Stimulated activated CD4-positive, alpha-beta T cell treated with anti-CD3 and anti-CD28 coated beads, Interleukin-12 subunit alpha, Interleukin-12 subunit beta, amount 100 ng/mL, for 4 hours (primary cell): ENCODE measurements at regions not wholly inside any gene's neighbourhood (a gene's known extent, or its start where the extent isn't known, plus 50 kb on each side); places are given as distances from the start of the nearest gene placed in this dataset.
"Not testable (repeated sequence)": the region's sequence is repeated elsewhere in the genome, so short reads cannot be mapped to it uniquely, and the experiment has no call there.

Experiments used
- DNase-seq: peaks from one replicate; pipeline ENCODE4 v3.0.0-alpha.2; 2020

DNA sequence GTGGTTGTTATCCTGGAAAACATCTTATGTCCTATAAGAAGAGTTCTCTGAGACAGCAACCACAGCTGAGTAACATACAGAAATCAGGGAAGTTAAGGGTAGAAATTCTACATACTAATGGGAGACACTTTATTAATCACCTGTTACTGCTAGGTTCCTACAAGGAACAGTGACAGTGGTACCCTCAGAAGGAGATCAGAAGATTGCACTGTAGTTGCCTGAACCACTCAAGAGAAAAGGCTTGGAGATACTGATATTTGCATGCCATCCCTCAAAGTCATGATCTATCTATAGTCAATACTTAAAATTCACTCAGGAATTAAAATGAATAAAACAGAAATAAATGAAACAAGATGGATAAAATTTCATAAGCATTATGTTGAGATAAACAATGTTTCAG is 136.0 kb downstream of the LMLN start:
- no peak for DNase-seq

DNA sequence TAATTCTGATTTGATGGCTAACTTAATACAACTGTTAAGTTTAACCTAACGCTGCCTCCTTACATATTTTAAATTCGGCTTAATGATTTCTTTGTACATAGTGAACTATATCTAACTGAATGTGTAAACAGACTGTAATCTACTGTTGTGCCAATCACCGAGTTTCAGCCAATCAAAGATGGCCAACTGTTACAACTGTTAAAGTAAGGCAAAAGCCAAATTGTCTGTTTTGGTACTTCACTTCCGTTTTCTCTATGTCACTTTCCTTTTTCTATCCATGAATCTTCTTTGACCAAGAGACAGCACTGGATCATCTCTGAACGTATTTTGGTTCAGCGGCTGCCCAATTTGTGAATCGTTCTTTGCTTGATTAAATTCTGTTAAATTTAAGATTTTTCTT is 137.0 kb downstream of the LMLN start:
- DNase-seq = no peak

DNA sequence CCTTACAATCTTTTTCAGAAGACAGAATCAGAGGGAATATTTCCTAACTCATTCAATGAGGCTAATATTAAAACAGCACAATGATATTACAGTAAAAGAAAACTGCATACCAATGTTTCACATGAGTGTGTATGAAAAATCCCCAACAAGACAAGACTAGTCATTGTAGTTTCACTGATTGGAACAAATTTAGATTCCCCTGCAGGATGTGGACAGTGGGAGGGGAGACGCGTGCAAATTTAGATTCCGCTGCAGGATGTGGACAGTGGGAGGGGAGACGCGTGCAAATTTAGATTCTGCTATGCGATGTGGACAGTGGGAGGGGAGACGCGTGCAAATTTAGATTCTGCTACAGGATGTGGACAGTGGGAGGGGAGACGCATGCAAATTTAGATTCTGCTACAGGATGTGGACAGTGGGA is 138.7 kb downstream of the LMLN start:
- DNase-seq = not testable (repeated sequence)

DNA sequence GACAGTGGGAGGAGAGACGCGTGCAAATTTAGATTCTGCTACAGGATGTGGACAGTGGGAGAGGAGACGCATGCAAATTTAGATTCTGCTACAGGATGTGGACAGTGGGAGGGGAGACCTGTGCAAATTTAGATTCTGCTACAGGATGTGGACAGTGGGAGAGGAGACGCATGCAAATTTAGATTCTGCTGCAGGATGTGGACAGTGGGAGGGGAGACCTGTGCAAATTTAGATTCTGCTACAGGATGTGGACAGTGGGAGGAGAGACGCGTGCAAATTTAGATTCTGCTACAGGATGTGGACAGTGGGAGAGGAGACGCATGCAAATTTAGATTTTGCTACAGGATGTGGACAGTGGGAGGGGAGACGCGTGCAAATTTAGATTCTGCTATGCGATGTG is 143.1 kb downstream of the LMLN start:
- not testable (repeated sequence) for DNase-seq

DNA sequence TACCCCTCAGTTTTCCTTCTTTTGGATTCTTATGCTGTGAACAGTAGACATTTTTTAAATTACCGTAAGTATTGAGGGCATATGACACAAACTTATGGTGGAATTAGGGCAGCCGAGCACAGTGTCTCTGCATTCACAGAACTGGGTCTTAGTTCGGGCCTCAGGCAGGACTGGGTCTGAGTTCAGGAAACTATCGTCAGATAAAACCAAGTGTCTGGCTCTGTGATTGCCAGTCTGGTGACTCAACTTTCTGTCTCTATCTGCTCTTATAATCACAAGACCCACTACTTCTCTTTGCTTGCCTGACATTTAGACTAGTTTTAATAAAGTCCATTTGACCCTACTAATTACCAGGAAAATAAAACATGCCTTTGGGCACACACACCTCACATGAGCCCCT is 146.2 kb downstream of the LMLN start:
- no peak for DNase-seq

DNA sequence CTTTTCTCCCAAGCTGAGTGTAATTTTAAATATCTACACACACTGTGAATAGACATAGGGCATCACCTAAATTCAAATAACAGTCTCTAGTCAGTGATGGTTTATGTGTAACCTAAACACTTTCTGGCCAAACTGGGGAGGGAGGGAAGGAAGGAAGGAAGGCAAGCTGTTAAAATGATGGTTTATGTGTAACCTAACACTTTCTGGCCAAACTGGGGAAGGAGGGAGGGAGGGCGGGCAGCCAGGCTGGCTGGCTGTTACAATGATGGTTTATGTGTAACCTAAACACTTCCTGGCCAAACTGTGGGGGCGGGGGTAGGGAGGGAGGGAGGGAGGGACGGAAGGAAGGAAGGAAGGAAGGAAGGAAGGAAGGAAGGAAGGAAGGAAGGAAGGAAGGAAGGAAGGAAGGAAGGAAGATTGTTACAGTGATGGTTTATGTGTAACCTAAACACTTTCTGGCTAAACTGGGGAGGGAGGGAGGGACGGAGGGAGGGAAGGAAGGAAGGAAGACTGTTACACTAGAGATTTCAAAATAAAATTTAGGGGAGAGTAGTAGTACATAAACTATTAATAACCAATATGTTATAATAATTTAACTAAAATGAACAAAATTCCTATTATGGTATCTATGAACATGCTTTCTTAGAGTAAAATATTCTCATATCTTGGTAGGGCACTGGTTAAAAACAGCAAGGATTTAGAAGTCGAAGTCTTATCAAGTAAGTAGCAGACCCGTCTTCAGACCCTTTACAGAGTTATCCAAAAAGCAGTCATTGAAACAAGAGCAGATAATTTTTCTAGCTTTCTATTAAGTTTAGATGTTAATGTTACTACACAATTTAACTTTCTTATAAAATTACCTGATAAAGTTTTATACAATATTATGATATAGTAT is 148.1 kb downstream of the LMLN start:
- no peak for DNase-seq

DNA sequence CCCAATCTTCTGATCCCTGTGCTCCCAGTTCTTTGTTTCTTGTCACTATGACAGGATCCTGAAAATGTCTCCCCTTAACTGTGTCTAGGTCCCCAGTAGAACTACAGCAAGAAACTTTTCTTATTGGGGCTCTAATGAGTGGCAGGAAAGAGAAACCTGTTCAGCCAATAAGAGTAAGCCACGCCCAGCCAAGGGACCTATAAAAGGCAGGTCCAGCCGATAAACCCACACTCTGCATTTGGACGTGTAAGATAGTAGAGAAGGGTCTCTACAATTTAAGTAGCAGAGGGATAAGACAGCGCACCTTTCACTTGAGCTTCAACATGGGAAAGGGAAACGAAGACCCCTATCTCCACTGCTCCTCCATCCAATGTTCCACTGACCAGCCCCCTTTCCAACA is 149.9 kb downstream of the LMLN start:
- DNase-seq = no peak

DNA sequence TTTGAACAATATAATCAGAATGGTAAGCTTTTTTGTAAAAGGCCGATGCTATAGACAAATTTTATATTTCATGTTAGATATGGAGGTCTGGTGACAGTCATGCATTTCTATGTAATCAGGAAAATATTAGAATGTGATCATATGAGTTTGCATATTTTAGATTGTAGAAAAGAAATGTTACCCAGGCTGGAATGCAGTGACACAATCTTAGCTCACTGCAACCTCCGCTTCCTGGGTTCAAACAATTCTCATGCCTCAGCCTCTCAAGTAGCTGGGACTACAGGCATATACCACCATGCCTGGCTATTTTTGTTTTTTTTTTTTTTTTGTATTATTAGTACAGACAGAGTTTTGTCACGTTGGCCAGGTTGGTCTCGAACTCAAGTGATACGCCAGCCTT is 152.0 kb downstream of the LMLN start:
- no peak for DNase-seq

DNA sequence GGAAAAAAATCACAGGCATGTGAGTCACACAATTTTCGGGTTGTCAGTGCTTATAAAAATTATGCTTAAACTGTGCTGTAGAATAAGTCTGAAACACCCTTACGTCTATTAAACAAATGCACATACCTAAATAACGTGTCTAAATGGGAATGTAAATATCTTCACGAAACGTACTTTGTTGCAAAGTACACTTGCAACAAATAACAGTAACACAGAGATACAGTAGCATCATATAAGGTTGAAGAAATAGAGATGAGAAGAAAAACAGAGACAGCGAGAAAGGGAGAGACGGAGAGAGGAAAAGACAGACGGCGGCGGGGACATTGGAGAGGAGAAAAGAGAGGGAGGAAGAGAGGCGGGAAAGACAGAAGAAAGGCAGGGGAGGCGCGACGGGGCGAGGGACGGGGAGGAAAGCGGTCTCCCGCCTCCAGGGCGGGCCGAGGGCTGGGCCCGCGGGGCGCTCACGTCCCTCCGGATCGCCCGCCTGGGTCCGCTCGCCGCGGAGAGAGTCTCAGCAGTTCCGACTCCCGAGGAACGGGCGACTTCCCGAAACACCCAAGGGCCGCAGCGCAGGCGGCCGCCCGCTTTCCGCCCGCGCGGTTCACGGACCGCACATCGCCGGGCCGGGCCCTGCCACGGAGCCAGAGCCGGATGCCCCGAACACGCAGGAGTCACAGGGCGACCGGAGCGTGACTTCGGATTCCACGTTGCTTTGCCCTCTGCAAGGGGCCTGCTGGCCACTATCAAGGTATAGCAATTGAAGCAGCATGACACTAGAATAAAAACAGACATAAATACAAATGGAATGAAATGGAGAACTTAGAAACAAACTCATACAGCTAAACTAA is 153.4 kb downstream of the LMLN start:
- peak; percentile 2 for DNase-seq

DNA sequence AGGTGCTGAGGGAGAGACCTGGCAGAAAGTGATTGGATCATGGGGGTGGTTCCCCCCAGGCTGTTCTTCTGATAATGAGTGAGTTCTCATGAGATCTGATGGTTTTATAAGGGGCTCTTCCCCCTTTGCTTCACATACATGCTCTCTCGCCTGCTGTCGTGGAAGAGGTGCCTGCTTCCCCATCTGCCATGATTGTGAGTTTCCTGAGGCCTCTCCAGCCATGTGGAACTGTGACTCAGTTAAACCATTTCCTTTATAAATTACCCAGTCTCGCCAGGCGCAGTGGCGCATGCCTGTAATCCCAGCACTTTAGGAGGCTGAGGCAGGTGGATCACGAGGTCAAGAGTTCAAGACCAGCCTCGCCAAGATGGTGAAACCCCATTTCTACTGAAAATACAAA is 154.5 kb downstream of the LMLN start:
- DNase-seq = not testable (repeated sequence)

DNA sequence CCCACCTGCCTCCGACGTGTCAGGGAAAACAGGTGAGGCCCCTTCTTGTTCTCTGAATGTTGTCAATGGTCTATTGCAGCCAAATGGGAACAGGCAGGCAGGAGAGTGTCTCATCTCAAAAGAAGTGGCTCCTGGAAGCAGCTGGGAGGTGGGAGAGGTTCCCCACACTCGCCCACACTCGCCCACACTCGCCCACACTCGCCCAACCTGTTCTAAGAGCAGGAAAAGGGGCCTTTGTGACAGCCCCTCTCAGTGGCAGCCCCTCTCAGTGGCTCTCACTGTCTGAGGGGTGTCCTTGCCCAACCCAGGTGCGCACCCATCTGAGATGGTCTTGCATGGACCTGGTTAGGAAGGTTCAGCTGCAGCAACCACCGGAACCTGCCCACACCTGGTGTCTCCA is 162.2 kb downstream of the LMLN start:
- DNase-seq = not testable (repeated sequence)

DNA sequence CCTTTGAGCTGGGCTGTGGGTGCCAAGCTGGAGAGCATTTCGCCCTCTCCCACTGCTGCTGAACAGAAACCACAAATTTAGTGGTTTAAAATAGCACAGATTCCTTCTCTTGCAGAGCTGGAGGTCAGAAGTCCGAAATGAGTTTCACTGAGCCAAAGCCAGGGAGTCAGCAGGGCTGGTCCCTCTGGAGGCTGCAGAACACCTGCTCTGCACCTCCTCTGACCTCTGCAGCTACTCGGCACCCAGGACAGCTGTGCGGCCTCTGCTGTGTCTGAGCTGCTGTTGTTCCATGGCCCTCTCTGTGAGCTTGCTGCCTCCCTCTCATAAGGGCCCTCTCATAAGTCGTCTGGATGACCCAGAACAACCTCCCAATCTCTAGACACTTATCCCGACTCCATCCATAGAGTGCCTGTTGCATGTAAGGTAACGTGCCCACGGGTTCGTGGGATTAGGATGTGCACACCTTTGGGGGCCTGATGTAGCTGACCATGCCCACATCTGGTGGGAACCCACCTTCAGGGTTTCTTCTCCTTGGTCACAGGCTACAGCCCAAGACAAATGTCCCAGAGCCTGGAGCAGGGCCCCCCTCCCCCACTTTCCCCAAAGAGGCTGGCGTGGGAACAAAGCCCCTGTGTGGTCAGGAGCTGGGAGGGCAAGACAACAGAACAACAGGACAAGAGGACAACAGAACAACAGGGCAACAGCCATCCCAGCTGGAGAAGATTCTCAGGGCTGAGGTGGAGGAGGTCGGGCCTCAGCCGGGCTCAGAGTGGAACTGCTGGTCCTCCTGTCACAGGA is 177.2 kb downstream of the LMLN start:
- not testable (repeated sequence) for DNase-seq

DNA sequence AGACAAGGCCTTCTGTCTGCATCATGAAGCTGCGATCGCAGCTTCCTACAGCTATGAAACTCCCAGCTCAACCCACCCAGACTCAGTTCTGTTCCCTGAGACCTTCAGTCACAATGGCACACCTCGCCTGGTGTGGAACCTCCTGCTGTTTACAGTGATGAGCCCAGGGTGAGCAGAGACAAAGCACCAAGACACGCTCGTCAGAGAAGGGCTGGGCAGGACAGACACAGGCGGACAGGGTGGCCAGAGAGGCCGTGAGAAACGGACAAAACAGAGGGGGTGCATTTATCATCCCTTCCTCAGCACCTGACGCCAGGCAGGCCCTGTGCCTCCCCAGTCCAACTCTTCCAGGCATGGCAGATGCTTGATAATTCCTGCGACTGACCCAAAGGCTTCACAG is 178.2 kb downstream of the LMLN start:
- not testable (repeated sequence) for DNase-seq

DNA sequence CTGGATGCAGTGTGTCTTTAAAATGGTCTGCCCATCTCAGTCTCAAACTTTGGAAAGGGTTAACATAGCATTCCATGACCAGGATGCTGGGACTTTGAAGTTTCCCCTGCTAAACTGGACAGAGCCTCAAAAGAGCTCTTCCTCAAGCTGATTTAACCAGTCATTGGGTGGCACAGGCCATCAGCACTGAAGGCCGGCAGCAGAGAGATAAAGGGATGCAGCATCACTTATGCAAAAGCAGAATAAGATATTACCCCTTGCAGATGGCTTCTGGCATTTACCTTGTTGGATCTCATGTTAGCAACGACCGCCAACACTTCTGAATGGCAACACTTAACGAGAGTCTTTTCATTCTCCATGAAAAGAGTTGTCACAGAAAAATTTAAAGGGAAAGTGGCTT is 179.0 kb downstream of the LMLN start:
- not testable (repeated sequence) for DNase-seq

DNA sequence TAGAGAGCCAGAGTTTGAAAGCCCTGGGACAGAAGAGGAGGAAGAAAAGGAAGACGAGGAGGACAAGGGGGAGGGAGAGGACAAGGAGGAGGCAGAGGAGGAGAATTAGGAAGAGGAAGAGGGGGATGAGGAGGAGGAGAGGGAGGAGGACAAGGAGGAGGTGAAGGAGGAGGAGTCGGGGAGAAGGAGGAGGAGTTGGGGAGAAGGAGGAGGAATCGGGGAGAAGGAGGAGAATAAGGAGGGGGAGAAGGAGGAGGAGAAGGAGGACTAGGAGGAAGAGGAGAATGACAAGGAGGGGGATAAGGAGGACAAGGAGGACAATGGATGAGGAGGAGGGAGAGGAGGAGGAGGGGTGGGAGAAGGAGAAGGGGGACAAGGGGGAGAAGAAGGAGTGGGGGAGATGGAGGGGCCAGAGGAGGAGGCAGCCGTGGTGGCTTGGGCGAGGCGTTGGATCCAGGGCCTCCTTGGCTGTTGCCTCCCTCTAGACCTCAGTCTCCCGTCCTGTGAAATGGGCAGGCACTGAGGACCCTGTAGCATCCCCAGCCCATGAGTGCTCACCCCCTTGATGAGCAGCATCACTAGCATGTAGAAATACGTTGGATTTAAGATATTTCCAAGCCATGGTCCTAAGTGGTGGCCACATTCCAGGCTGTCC is 179.6 kb downstream of the LMLN start:
- not testable (repeated sequence) for DNase-seq

DNA sequence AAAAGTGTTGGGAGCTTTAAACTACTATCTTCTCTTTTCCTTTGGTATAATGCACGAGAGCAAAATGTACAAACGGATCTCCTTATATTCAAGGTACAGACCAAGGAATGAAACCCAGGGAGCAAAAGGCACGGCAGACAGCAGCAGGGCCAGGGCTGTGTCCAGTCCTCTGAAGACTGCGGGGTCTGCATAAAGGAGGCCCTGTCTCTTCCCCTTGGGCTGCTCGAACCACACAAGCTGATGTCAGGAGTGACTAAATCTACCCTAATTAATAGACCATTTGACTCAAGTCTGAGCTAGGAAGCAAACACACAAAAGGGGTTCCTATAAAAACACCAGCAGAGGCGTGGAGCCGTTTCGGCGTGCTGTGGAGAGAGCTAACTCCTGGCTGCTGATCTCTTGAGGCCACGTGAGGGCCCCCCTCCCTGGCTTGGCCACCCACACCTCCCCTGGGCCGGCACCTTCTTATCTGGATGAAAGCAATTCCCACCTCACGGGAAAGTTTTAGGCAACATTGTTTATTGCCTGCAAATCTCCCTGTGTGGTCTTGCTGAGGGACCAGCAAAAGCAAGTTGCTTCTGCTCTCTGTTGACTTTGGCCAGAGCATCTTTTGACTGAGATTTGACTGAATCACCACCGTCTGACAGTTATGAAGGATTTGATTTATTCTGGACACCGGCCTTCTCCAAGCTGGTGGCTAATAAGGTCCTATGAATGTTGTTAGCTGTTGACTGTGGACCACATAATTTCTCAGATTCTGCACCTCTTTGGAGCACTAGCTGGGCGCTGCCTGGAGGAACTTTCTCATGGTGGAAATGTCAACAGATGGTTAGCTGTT is 183.5 kb downstream of the LMLN start:
- DNase-seq = not testable (repeated sequence)

DNA sequence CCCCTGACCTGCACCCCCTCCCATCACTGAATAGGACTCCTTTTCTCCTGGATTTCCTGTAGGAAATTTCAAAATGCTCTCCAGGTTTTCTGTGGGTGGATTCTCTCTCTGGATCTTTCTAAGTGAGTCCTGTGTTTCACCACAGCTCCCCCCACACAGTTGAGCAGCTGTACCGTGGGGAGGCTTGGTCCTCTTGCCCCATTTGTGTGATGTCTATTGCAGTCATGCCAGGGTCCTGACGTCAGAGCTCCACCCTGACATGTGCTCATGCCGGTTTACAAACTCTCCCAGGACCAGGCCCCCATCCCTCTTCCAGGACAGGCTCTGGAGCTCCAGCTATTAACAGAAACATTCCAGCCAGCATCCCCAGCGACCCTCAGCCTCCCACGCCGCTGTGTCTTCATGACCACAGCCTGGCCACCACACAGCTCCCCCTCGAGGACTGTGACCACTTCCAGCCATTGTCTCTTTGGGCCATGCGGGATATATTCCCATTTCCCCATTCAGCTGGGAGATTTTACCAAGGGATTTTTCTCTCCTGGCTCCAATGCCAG is 185.3 kb downstream of the LMLN start:
- not testable (repeated sequence) for DNase-seq

DNA sequence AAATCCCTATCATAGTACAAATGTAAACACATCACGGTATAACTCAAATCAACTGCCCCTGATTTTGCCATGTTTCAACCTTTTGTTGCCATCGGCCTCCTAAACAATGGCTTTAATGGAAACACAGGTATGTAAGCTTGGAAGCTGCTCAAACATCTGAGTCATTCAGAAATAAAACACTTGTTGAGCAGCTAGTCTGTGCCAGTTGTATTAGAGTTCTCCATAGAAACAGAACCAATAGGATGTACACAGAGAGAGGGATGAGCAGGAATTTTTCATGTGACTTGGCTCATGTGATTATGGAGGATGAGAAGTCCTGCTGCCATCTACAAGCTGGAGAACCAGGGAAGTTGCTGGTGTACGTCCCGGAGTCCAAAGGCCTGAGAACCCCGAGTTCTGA is 186.1 kb downstream of the LMLN start:
- DNase-seq = not testable (repeated sequence)

DNA sequence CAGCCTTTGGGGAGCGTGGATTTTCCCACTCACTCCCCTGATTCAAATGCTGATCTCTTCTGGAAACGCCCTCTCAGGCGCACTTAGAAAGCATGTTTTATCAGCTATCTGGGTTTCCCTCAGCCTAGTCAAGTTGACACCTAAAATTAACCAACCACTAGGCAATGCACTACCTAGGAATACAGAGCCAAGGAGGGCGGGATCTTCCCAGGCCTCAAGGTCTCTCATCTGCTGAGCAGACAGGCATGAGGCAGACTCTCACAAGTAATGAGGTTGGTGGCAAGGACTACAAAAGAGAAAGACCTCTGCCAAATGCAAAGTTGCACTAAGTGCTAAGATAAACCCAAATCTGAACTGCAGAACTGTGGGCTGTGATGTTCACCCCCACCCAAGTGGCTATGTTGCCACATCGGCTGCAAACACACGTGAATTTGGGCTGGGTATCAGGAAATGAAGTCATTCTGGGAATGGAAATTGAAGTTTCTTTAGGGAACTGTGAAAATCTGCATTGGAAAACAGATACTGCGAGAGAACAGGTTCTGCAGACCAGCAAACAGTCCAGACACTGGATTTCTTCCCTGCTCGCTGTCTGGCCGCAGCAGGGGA is 186.6 kb downstream of the LMLN start:
- DNase-seq = not testable (repeated sequence)

DNA sequence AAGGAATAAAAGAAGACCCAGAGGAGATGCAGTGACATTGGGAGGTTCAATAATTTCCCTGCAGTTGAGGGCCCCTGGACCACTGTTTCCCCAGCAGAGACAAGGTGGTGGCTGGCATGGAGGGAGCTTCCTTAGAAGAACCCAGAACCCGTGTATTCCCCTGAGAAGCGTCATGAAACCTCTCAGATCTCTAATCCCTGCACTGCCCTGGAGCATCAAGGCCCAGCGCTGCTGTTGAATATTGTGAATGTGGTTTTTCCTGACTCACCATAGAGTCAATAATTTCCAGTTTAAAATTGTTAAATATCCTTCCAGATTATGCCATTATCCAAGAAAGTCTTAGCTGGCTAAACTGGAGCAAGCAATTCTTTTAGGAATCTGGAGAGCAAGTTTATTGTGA is 187.2 kb downstream of the LMLN start:
- DNase-seq = not testable (repeated sequence)

DNA sequence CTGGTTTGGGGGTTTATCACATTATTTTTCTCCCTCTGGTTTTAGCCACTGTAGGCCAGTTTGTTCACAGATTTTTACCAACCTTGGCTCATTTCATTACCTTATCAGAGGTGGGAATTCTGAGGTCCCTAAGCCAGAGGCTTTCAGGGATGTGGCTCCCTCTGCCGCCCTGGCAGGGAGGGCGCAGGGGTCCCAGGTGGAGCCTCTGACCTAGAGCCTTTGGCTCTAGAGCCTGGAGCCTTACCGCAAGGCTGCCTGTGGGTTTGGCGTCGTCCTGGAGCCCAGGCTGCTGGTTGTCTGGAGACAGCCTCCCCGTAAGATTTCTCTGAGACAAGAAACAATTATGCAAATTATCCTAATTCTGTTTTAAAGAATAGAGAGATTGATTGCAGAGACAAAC is 188.0 kb downstream of the LMLN start:
- not testable (repeated sequence) for DNase-seq
